ENCODE measurements at regions not wholly inside any gene's neighbourhood (a gene's known extent, or its start where the extent isn't known, plus 50 kb on each side); places are given as distances from the start of the nearest gene placed in this dataset.

DNA sequence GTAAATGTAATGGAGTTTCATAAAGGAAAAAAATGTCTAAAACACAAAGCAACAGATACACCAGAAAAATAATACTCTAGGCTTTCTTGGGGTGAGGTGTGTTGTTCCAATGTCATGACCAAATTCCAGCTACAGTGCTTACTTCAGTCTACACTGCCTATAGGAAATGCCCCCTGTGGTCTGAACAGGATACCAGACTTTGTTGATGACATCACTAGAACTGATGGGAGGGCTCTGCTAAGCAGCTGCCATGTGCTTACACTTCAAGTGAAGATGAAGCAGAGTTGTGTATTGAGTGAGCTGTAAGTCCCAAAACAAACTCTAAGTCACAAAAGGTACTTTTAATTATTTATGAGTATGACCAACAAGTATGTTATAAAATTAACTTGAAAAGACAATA is 456.1 kb upstream of the IL12A start:
- no peak overlapping the region for H3K4me3 ChIP-seq (ENCODE audit: low read depth in 2 of 2, low read length in 1 of 2)
- H3K27me3 ChIP-seq (ENCODE audit: insufficient read depth), result no peaks in the 10 kb centered on the region; the same call in 1 of the 2 replicates
- DNase-seq, result no peak
- H3K9me2 ChIP-seq, result no peaks in the 10 kb centered on the region
- H3K79me2 ChIP-seq (ENCODE audit: insufficient read depth), result no peaks in the 10 kb centered on the region
- H3K9ac ChIP-seq, result no peak overlapping the region
- POLR2A ChIA-PET, result no interaction called here
- no peak overlapping the region for H3K4me2 ChIP-seq
- H3K27ac ChIP-seq (ENCODE audit: low read depth in 2 of 2, low read length in 1 of 2), result no peak overlapping the region
- H3K4me1 ChIP-seq (ENCODE audit: control insufficient read depth in 1 of 2, insufficient read depth in 2 of 2, low read depth in 1 of 2, low read length in 1 of 2), result peaks cover 0 to 3% of the 10 kb centered on the region in 2 experiments; a peak in 1 of 4 replicates
- TF ChIP-seq, protein P1, sequence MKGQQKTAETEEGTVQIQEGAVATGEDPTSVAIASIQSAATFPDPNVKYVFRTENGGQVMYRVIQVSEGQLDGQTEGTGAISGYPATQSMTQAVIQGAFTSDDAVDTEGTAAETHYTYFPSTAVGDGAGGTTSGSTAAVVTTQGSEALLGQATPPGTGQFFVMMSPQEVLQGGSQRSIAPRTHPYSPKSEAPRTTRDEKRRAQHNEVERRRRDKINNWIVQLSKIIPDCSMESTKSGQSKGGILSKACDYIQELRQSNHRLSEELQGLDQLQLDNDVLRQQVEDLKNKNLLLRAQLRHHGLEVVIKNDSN (IDR thresholded peaks at IDR 0.05; ENCODE audit: borderline replicate concordance, low read depth), result no peak
- TF ChIP-seq MEF2A (IDR thresholded peaks at IDR 0.05; ENCODE audit: borderline replicate concordance, low read depth), result no peak
- no peak for TF ChIP-seq FOXJ3 (CRISPR knock-in tag; IDR thresholded peaks at IDR 0.05)
- no peak for TF ChIP-seq ELF1 (IDR thresholded peaks at IDR 0.05)
- no peak for TF ChIP-seq SMC3 (IDR thresholded peaks at IDR 0.05; ENCODE audit: low read depth, low read length)
- TF ChIP-seq TCF12 (IDR thresholded peaks at IDR 0.05), result no peak
- TF ChIP-seq, protein P2, sequence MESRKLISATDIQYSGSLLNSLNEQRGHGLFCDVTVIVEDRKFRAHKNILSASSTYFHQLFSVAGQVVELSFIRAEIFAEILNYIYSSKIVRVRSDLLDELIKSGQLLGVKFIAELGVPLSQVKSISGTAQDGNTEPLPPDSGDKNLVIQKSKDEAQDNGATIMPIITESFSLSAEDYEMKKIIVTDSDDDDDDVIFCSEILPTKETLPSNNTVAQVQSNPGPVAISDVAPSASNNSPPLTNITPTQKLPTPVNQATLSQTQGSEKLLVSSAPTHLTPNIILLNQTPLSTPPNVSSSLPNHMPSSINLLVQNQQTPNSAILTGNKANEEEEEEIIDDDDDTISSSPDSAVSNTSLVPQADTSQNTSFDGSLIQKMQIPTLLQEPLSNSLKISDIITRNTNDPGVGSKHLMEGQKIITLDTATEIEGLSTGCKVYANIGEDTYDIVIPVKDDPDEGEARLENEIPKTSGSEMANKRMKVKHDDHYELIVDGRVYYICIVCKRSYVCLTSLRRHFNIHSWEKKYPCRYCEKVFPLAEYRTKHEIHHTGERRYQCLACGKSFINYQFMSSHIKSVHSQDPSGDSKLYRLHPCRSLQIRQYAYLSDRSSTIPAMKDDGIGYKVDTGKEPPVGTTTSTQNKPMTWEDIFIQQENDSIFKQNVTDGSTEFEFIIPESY (IDR thresholded peaks at IDR 0.05; ENCODE audit: borderline replicate concordance, low read depth), result no peak
- TF ChIP-seq, protein P3, sequence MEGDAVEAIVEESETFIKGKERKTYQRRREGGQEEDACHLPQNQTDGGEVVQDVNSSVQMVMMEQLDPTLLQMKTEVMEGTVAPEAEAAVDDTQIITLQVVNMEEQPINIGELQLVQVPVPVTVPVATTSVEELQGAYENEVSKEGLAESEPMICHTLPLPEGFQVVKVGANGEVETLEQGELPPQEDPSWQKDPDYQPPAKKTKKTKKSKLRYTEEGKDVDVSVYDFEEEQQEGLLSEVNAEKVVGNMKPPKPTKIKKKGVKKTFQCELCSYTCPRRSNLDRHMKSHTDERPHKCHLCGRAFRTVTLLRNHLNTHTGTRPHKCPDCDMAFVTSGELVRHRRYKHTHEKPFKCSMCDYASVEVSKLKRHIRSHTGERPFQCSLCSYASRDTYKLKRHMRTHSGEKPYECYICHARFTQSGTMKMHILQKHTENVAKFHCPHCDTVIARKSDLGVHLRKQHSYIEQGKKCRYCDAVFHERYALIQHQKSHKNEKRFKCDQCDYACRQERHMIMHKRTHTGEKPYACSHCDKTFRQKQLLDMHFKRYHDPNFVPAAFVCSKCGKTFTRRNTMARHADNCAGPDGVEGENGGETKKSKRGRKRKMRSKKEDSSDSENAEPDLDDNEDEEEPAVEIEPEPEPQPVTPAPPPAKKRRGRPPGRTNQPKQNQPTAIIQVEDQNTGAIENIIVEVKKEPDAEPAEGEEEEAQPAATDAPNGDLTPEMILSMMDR (IDR thresholded peaks at IDR 0.05), result no peak
- TF ChIP-seq FOSL2 (IDR thresholded peaks at IDR 0.05; ENCODE audit: borderline replicate concordance, low read depth), result no peak
- TF ChIP-seq, protein P4, sequence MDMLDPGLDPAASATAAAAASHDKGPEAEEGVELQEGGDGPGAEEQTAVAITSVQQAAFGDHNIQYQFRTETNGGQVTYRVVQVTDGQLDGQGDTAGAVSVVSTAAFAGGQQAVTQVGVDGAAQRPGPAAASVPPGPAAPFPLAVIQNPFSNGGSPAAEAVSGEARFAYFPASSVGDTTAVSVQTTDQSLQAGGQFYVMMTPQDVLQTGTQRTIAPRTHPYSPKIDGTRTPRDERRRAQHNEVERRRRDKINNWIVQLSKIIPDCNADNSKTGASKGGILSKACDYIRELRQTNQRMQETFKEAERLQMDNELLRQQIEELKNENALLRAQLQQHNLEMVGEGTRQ (IDR thresholded peaks at IDR 0.05; ENCODE audit: borderline replicate concordance, low read depth, low read length), result no peak
- no peak for TF ChIP-seq JUND (IDR thresholded peaks at IDR 0.05)
- no peak for TF ChIP-seq SIN3A (IDR thresholded peaks at IDR 0.05; ENCODE audit: borderline replicate concordance, low read depth, low read length)
- TF ChIP-seq YY1 (IDR thresholded peaks at IDR 0.05; ENCODE audit: low read depth), result no peak
- no peak for TF ChIP-seq NFIC (IDR thresholded peaks at IDR 0.05; ENCODE audit: borderline replicate concordance)
- TF ChIP-seq TEAD4 (IDR thresholded peaks at IDR 0.05; ENCODE audit: borderline replicate concordance, insufficient read depth), result no peak
- TF ChIP-seq, protein P5, sequence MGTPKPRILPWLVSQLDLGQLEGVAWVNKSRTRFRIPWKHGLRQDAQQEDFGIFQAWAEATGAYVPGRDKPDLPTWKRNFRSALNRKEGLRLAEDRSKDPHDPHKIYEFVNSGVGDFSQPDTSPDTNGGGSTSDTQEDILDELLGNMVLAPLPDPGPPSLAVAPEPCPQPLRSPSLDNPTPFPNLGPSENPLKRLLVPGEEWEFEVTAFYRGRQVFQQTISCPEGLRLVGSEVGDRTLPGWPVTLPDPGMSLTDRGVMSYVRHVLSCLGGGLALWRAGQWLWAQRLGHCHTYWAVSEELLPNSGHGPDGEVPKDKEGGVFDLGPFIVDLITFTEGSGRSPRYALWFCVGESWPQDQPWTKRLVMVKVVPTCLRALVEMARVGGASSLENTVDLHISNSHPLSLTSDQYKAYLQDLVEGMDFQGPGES (IDR thresholded peaks at IDR 0.05; ENCODE audit: low read depth, low read length), result no peak
- H4K20me1 ChIP-seq (ENCODE audit: insufficient read depth), result no peaks in the 10 kb centered on the region
- CTCF ChIA-PET, result interaction anchor here (0.6 kb wide), 1 partner anchor 19 kb away, joined by 3 read pairs; no protein-coding TSS in a partner anchor
- no peak overlapping the region for H2AFZ ChIP-seq (ENCODE audit: low read depth)
- H3F3A ChIP-seq (replicated peaks; ENCODE audit: insufficient read depth), result no peaks in the 10 kb centered on the region
- H3K36me3 ChIP-seq (replicated peaks in 1 of 2; ENCODE audit: control insufficient read depth in 1 of 2, insufficient read depth in 2 of 2, low read length in 1 of 2), result no peaks in the 10 kb centered on the region
- H3K9me3 ChIP-seq, result no peaks in the 10 kb centered on the region
